CD4-positive, alpha-beta T cell (primary cell): ENCODE measurements at regions not wholly inside any gene's neighbourhood (a gene's known extent, or its start where the extent isn't known, plus 50 kb on each side); places are given as distances from the start of the nearest gene placed in this dataset.

Experiments
- ATAC-seq: fragments of 200-7000 bp; cut with Tn5 transposase; one replicate; pipeline ENCODE4 v1.10.0; 2022; ENCODE audit warnings: mild to moderate bottlenecking; ENCODE audit not compliant: poor library complexity
- CTCF ChIA-PET: fragments of 350-600 bp; sonication (Branson Sonifier 250); formaldehyde crosslinking; loops from one replicate; lab custom pipeline; 2021; ENCODE audit warnings: antibody characterized with exemption, inconsistent platforms; lab: Charles Lee
- POLR2A ChIA-PET: fragments of 350-600 bp; sonication (Branson Sonifier 250); formaldehyde crosslinking; loops from one replicate; lab custom pipeline; 2021; ENCODE audit warnings: antibody characterized with exemption, inconsistent platforms; lab: Charles Lee
- DNase-seq, 14 experiments: peaks; one replicate each; pipeline ENCODE4 v3.0.0-alpha.2; 2013 to 2020; ENCODE audit warnings: mixed read lengths in 2 of 14
- H3K27ac ChIP-seq, 2 donors: one replicate each; pipeline versions ENCODE4 v1.5.1 to v1.7.0; 2013; ENCODE audit warnings: low read length in 2 of 2, low read depth in 1 of 2, mild to moderate bottlenecking in 1 of 2
- H3K27me3 ChIP-seq, 2 experiments: 1 replicate in 1 of 2; 2 replicates in 1 of 2; pipeline versions ENCODE4 v1.6.1 to v1.7.0; 2013; ENCODE audit warnings: low read length in 2 of 2, control low read depth in 1 of 2, mild to moderate bottlenecking in 1 of 2, moderate library complexity in 1 of 2; ENCODE audit not compliant: insufficient read depth in 2 of 2, control insufficient read depth in 1 of 2
- H3K36me3 ChIP-seq: one replicate; pipeline ENCODE4 v1.6.1; 2013; ENCODE audit warnings: low read length, control low read depth; ENCODE audit not compliant: insufficient read depth
- H3K4me1 ChIP-seq: one replicate; pipeline ENCODE4 v1.6.1; 2013; ENCODE audit warnings: low read length, control low read depth; ENCODE audit not compliant: insufficient read depth
- H3K4me3 ChIP-seq: one replicate; pipeline ENCODE4 v1.5.1; 2013; ENCODE audit warnings: mild to moderate bottlenecking, low read length, moderate library complexity
- H3K9me3 ChIP-seq, 2 experiments: 1 replicate in 1 of 2; 2 replicates in 1 of 2; pipeline versions ENCODE4 v1.6.1 to v1.7.0; 2013; ENCODE audit warnings: low read length in 2 of 2, mild to moderate bottlenecking in 2 of 2, control low read depth in 1 of 2, moderate library complexity in 1 of 2; ENCODE audit not compliant: control insufficient read depth in 1 of 2, insufficient read depth in 1 of 2
- H3K27ac Mint-ChIP-seq: one replicate; pipeline ENCODE4 v1.8.0; 2020; ENCODE audit warnings: mixed read lengths
- H3K27me3 Mint-ChIP-seq: one replicate; pipeline ENCODE4 v1.8.0; 2021; ENCODE audit warnings: mixed read lengths
- H3K36me3 Mint-ChIP-seq: one replicate; pipeline ENCODE4 v1.8.0; 2021; ENCODE audit warnings: low read depth, mixed read lengths
- H3K4me1 Mint-ChIP-seq: one replicate; pipeline ENCODE4 v1.8.0; 2021; ENCODE audit warnings: low read depth, mixed read lengths
- H3K4me3 Mint-ChIP-seq: one replicate; pipeline ENCODE4 v1.8.0; 2020; ENCODE audit warnings: mild to moderate bottlenecking, mixed read lengths
- H3K9me3 Mint-ChIP-seq: one replicate; pipeline ENCODE4 v1.8.0; 2020; ENCODE audit warnings: mixed read lengths
- CTCF ChIP-seq: fragments of 200-600 bp; IDR thresholded peaks from one replicate; pipeline ENCODE4 v1.8.0; 2022; ENCODE audit warnings: antibody characterized with exemption, mild to moderate bottlenecking
- intact Hi-C, 2 experiments: fragments of 100-400 bp; cut with DNase I in 1 of 2; cut with micrococcal nuclease in 1 of 2; formaldehyde crosslinking; loops; one replicate each; pipeline versions ENCODE4 v1.15.1 to v1.9.0; 2023 to 2025; cut with DNase I, micrococcal nuclease

- Mint-ChIP-seq H3K4me1 (no peaks in the 10 kb centered on the region), H3K9me3 (peaks cover 10% of the 10 kb centered on the region), H3K36me3 (no peaks in the 10 kb centered on the region), H3K27ac (no peak overlapping the region), H3K4me3 (no peak overlapping the region), H3K27me3 (no peaks in the 10 kb centered on the region)
- no peak for ATAC-seq
- no peak overlapping the region for H3K27ac ChIP-seq
- no peaks in the 10 kb centered on the region for H3K4me1 ChIP-seq
- ChIA-PET POLR2A (no interaction called here), CTCF (no interaction called here)
- no peaks in the 10 kb centered on the region for H3K9me3 ChIP-seq
- no peak for DNase-seq
- H3K36me3 ChIP-seq: no peaks in the 10 kb centered on the region
- intact Hi-C loops: no loop called here
- H3K4me3 ChIP-seq: no peak overlapping the region
- H3K27me3 ChIP-seq: no peaks in the 10 kb centered on the region
- TF ChIP-seq CTCF: no peak
Measured at GRCh38 chr7:109049366-109049765, 479.7 kb downstream of the DNAJB9 start.

- Histone ChIP-seq H3K36me3 (no peaks in the 10 kb centered on the region), H3K9me3 (peaks cover 0 to 7% of the 10 kb centered on the region in 2 experiments), H3K4me3 (no peak overlapping the region), H3K27ac (no peak overlapping the region), H3K4me1 (no peaks in the 10 kb centered on the region), H3K27me3 (no peaks in the 10 kb centered on the region)
- no peaks in the 10 kb centered on the region for H3K36me3 Mint-ChIP-seq
- peaks cover 6% of the 10 kb centered on the region for H3K9me3 Mint-ChIP-seq
- no peak for TF ChIP-seq CTCF
- ATAC-seq (no peak), DNase-seq (no peak)
- no peak overlapping the region for H3K4me3 Mint-ChIP-seq
- H3K27me3 Mint-ChIP-seq: no peaks in the 10 kb centered on the region
- POLR2A ChIA-PET: no interaction called here
- CTCF ChIA-PET: no interaction called here
- H3K27ac Mint-ChIP-seq: no peak overlapping the region
- intact Hi-C loops: no loop called here
- H3K4me1 Mint-ChIP-seq: no peaks in the 10 kb centered on the region
Measured at GRCh38 chr7:109059089-109059488, 489.4 kb downstream of the DNAJB9 start.

DNA sequence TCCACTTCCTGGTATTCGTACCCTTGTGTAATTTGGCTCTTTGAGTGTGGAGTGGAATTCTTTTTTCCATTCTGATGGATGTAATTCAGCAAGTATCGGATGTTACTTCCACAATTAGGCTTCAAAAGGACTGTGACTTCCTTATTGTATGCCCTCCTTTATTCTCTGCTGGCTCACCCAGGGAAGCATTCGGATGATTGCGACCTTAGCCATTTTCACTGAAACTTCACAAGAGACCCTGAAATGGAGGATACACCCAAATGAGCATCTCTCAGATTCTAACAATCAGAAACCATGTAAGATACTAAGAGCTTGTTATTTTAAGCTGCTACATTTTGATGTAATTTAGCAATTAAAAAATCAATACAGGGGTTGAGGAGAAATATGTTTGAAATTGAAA lies 493.1 kb downstream of the DNAJB9 start:
- CTCF ChIA-PET: no interaction called here
- DNase-seq (no peak), ATAC-seq (no peak)
- H3K27me3 ChIP-seq: no peaks in the 10 kb centered on the region
- peaks cover 0 to 10% of the 10 kb centered on the region in 2 experiments for H3K9me3 ChIP-seq
- no peak for TF ChIP-seq CTCF
- Mint-ChIP-seq H3K36me3 (no peaks in the 10 kb centered on the region), H3K4me3 (no peak overlapping the region), H3K27ac (no peak overlapping the region), H3K4me1 (no peaks in the 10 kb centered on the region), H3K27me3 (no peaks in the 10 kb centered on the region), H3K9me3 (peaks cover 10% of the 10 kb centered on the region)
- POLR2A ChIA-PET: no interaction called here
- no peak overlapping the region for H3K4me3 ChIP-seq
- H3K36me3 ChIP-seq: no peaks in the 10 kb centered on the region
- H3K4me1 ChIP-seq: no peaks in the 10 kb centered on the region
- no peak overlapping the region for H3K27ac ChIP-seq
- intact Hi-C loops: no loop called here
